HG03280 (cell line): ENCODE measurements at regions not wholly inside any gene's neighbourhood (a gene's known extent, or its start where the extent isn't known, plus 50 kb on each side); places are given as distances from the start of the nearest gene placed in this dataset.
"Not testable (repeated sequence)": the region's sequence is repeated elsewhere in the genome, so short reads cannot be mapped to it uniquely, and the experiment has no call there.

Source experiments
- ATAC-seq: cut with Tn5 transposase; IDR thresholded peaks from one replicate; pipeline ENCODE4 v1.9.1; 2021; ENCODE audit warnings: mild to moderate bottlenecking, moderate library complexity; ENCODE audit not compliant: unreplicated experiment

GRCh38 chr9:108056805-108057386 lies 567.3 kb upstream of the KLF4 start:
- no peak for ATAC-seq

GRCh38 chr9:108056084-108056804 lies 566.7 kb upstream of the KLF4 start:
- no peak for ATAC-seq

GRCh38 chr9:108054131-108054630 lies 564.6 kb upstream of the KLF4 start:
- ATAC-seq = no peak

- ATAC-seq = no peak
Observed at GRCh38 chr9:108053555-108054061, 564.0 kb upstream of the KLF4 start.

GRCh38 chr9:108052431-108053080 lies 563.0 kb upstream of the KLF4 start:
- ATAC-seq = no peak

GRCh38 chr9:108050894-108051293 lies 561.3 kb upstream of the KLF4 start:
- no peak for ATAC-seq

GRCh38 chr9:108049671-108050494 lies 560.3 kb upstream of the KLF4 start:
- no peak for ATAC-seq

GRCh38 chr9:108049026-108049607 lies 559.5 kb upstream of the KLF4 start:
- no peak for ATAC-seq

GRCh38 chr9:108048406-108049025 lies 558.9 kb upstream of the KLF4 start:
- ATAC-seq = no peak

GRCh38 chr9:108047777-108048176 lies 558.2 kb upstream of the KLF4 start:
- not testable (repeated sequence) for ATAC-seq

- no peak for ATAC-seq
Observed at GRCh38 chr9:108047264-108047663, 557.7 kb upstream of the KLF4 start.

- no peak for ATAC-seq
Observed at GRCh38 chr9:108045851-108046250, 556.3 kb upstream of the KLF4 start.

- ATAC-seq = no peak
Observed at GRCh38 chr9:108043585-108043984, 554.0 kb upstream of the KLF4 start.

- ATAC-seq = no peak
Observed at GRCh38 chr9:108041551-108041950, 552.0 kb upstream of the KLF4 start.

GRCh38 chr9:108040783-108041182 lies 551.2 kb upstream of the KLF4 start:
- no peak for ATAC-seq

GRCh38 chr9:108039493-108039892 lies 549.9 kb upstream of the KLF4 start:
- no peak for ATAC-seq

- ATAC-seq = no peak
Observed at GRCh38 chr9:108039012-108039411, 549.4 kb upstream of the KLF4 start.

- ATAC-seq = no peak
Observed at GRCh38 chr9:108035487-108035886, 545.9 kb upstream of the KLF4 start.

GRCh38 chr9:108033976-108034964 lies 544.7 kb upstream of the KLF4 start:
- no peak for ATAC-seq
